ENCODE measurements at regions not wholly inside any gene's neighbourhood (a gene's known extent, or its start where the extent isn't known, plus 50 kb on each side); places are given as distances from the start of the nearest gene placed in this dataset.

DNA sequence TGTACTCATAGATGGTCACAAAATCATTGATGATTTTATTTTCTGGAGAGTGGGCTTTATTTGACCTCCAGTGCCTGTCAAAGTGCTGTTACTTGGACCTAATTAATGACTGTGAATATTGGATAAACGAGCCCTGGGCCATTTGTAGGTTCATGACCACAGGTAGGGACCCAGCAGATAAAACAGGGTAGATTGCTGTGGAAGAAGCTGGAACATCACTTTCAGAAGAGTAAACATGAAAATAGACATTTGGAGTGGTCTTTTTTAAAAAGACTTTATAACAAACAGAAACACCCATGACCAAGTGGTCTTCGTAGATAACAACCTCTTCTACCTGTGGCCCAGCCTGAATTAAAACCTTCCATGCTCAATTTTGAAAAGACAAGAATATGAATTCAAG is 472.8 kb upstream of the MKI67 start:
- DNase-seq = no peak

DNA sequence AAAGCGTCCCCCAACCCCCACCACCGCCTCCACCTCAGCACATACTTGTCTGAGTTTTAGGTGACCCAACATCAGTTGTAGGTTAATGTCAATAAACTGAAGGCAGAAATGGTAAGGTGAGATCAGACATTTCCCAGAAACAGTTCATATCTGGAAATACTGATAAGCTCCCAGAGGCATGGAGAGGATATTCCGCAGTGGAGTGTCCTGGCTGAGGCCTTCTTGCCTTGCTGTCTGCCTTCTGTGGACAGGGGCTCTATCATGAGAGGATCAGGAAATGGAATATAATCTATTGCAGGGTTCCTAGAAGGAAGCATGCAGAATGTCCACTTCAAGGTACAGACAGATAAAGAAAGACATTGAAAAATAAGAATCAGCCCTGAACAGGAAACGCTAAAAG is 473.3 kb upstream of the MKI67 start:
- DNase-seq = no peak

- no peak for DNase-seq
Observed at GRCh38 chr10:128602183-128602582, 476.0 kb upstream of the MKI67 start.

DNA sequence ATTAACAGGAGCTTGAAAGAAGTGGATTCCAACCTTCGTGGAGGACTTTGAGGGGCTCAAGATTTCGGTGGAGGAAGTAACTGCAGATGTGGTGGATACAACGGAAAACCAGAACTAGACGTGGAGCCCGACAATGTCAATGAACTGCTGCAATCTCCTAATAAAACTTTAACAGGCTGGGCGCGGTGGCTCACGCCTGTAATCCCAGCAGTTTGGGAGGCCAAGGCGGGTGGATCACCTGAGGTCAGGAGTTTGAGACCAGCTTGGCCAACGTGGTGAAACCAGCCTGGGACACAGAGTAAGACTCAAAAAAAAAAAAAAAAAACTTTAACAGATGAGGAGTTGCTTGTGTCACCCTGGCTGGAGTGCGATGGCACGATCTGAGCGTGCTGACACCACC is 477.8 kb upstream of the MKI67 start:
- no peak for DNase-seq

- DNase-seq = no peak
Observed at GRCh38 chr10:128605180-128605579, 479.0 kb upstream of the MKI67 start.

GRCh38 chr10:128606055-128606454 is 479.8 kb upstream of the MKI67 start:
- no peak for DNase-seq

- DNase-seq = no peak
Observed at GRCh38 chr10:128608791-128609190, 482.6 kb upstream of the MKI67 start.

DNA sequence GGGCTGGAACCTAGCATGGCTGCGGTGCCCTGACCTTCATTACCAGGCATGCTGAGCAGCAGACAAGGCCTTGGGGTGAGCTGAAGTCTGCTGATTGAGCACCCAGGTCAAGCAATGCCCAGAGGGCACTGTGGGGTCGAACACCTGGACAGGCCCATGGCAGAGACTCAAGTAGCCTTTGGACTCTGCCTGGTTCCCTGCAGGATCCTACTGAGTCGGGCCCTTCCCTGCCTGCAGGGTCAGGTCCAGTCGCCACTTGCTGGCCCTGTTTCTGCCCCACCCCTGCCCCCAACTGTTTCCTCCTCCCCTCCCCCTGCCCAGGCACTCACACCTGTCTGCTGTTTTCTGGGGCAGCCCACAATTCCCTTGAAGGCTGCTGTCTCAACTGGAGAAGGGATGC is 483.2 kb upstream of the MKI67 start:
- DNase-seq = no peak

DNA sequence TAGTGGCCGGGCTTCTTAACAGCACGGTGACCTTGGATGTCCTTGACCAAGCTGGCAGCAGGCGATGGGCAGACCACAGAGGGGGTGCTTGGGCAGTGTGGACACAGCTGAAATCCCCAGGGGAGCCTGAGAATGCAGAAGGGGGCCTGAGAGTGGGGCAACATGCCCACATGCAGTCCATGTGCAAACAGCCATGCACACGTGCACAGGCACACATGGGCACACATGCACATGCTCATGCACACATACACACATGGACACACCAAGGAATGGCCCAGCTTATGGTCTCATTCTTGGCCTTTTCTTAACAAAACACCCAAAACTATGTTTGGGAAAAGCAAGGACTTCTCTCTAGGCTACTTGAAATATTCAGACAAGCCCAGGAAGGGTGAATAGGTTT is 483.9 kb upstream of the MKI67 start:
- DNase-seq = no peak

DNA sequence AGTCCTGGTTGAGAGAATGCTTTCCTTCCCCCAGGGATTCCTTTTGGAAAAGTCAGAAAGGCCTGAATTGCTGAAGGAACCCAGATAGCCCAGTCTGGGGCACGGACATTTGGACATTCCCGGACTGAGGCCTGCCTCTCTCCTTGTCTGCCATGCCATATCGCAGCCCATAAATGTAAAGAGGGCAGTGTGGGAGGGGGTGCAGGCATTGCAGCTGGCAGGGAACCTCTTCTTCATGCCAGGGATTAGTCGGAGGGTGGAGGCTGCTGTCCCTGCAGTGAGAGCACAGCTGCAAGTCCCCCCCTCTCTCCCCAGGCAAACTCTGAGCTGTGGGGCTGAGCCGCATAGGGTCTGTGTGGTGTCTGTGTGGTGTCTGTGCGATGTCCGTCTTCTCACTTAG is 486.0 kb upstream of the MKI67 start:
- no peak for DNase-seq

- DNase-seq = no peak
Observed at GRCh38 chr10:128612631-128613030, 486.4 kb upstream of the MKI67 start.

GRCh38 chr10:128614016-128614605 is 487.9 kb upstream of the MKI67 start:
- no peak for DNase-seq

- DNase-seq = no peak
Observed at GRCh38 chr10:128614802-128615553, 488.8 kb upstream of the MKI67 start.

GRCh38 chr10:128617532-128617931 is 491.3 kb upstream of the MKI67 start:
- no peak for DNase-seq

GRCh38 chr10:128622706-128623105 is 496.5 kb upstream of the MKI67 start:
- DNase-seq = no peak

DNA sequence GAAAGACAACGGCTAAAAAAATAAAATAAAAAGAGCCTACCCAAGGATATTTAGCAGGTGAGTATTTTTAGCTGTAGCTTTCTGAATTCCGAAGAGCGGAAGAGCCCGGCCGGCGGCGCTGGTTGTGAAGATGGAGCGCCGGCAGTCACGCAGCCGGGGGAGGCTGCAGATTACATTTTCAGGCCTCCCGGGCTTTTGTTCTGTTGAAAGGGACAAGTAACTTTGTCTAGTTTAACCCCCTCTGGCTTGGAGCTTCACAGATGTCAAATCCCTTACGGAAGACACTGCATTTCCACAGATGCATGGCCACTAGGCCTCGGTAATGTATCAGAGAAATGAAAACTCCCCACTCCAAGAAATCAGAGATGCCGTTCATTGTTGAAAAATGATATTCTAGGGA is 497.6 kb upstream of the MKI67 start:
- DNase-seq = no peak

DNA sequence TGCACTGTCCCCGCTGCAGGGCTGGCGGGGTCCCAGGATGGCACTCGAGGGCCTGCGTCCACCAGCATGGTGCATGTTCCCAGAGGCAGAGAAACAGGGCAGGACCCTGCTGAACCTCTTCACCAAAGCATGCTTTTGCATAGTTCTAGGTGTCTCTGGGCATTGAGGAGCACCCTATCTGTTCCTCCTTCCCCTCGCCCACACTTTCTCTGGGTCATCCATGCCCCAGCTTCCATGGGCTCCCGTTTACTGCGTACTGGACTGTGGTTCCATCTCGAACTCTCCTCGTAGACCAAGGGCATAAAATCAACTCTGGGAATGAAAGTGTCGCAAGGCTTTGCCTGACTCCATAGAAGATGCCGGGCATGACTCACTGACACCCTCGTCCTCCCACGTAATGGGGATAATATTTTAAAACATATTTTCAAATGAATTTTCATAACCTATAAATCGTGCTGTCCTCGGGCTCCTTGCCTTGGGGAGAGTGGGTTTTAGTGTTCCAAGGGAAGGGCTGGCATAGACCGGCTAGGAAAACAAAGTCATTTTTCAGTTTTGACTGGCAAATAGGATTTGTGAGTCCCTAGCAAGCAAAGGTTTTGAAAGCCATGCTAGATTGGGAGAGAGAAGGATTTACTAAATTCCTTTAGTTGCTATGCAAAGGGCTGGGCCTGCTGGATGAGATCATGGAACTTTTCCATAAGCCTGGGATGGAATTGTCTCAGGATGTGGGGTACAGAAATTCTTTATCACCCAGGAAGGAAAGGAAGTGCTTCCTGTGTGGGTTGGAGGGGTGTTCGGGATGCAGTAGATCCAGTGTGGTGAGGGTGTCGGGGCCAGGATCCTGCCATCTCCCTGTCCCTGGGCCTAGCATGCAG is 498.7 kb upstream of the MKI67 start:
- DNase-seq = no peak

DNA sequence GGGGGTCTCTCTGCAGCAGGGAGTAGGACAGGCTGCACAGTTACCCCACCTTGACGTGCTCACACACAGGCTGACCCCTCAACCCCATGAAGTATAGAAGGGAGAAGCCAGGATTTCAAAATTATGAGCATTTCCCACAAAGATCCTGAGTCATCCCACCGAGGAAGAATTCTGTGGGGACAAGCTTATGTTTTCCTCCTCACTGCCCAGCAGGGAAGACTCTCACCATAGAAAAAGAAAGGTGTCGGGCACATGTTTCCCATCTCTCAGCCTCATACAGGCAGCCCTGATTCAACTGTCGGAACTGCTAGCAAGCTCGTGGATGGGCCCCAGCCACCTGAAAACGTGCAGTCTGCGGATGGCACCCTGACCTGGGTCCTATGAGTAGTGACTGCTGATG is 499.7 kb upstream of the MKI67 start:
- no peak for DNase-seq

- DNase-seq = no peak
Observed at GRCh38 chr10:128626397-128627000, 500.3 kb upstream of the MKI67 start.

GRCh38 chr10:128627811-128628210 is 501.6 kb upstream of the MKI67 start:
- no peak for DNase-seq

DNA sequence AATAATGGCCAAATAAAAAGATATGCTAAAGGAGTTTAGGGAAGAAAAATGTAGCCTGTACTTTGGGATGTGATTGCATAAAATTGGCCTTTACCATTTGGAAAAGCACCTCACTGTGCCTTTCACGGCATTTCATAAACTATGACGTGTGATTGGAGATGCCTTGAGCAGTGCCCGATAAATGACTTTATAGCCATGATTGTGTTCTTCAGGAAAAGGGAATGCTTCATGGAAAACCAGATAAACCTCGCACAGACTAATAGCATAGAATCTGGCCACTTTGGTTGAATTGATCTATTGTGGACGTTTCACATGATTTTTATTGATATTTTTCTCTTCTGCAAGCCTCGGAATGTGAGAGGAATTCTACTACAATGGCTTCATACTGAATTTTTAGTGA is 502.0 kb upstream of the MKI67 start:
- no peak for DNase-seq

DNA sequence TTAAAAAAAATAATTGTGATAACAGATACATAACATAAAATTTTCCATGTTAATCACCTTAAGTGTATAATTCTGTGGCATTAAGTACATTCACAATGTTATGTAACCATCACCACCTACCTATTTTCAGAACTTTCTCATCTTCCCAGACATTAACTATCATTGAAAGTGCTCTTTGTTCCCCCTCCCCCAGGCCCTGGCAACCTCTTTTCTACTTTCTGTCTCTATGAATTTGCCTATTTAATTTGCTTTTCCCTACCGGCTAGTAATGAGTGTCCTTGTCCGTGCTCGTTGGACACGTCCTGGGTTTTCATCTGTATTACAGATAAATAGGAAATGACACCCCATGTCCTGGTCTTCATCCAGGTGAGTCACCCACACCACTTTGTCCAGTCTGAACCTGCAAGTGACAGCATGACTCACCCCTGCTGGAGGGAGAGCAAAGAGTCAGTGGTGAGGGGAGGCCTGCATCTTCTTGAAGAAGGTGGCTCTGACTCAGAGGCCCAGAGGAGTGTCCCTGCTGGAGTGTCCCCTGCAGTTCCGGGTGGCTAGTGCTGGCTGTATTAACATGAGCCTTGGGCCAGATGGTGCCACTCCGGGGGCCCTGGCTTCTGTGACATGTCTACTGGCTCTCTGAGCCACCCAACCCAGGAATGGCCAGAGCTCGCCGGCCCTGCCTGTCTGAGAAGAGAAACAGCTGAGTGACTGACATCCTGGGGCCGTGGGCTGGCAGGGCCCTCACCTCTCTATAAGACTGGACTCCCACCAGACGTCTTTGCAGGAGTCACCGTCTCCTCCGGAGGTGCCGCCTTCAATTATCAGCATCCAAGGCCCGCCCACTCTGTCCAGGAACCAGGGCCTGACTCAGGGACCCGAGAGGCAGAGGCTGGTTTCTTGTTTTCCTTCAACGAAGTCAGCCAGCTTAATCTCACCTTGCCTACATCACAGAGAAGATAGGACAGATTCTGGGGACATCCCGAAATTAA is 503.2 kb upstream of the MKI67 start:
- no peak for DNase-seq
